ENCODE measurements at regions not wholly inside any gene's neighbourhood (a gene's known extent, or its start where the extent isn't known, plus 50 kb on each side); places are given as distances from the start of the nearest gene placed in this dataset.

DNA sequence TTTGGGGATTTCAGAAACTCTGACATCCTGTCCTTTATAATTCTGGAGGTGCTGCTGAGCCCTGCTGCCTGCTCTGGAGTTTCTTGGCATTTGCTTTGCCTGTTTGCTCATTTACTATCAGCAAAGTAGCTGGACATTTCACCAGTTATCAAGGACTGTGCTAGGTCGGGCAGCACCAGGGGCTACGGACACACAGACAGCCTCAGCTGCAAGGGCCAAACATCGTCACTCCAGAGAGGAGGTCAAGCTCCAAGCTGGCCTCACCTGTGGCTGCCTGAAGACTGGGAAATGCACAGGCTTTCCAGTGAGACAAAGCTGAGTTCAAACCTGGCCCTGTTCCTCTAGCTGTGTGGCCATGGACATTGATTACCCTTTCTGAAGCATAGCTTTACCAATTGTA, 143.7 kb downstream of the LRIG2 start:
- in situ Hi-C loops (cut with HindIII; ENCODE audit: low pct_unique_long_range_greater_than_20kb, low sequenced_read_pairs), result no loop called here
- no peak for DNase-seq (ENCODE audit: low read depth)

DNA sequence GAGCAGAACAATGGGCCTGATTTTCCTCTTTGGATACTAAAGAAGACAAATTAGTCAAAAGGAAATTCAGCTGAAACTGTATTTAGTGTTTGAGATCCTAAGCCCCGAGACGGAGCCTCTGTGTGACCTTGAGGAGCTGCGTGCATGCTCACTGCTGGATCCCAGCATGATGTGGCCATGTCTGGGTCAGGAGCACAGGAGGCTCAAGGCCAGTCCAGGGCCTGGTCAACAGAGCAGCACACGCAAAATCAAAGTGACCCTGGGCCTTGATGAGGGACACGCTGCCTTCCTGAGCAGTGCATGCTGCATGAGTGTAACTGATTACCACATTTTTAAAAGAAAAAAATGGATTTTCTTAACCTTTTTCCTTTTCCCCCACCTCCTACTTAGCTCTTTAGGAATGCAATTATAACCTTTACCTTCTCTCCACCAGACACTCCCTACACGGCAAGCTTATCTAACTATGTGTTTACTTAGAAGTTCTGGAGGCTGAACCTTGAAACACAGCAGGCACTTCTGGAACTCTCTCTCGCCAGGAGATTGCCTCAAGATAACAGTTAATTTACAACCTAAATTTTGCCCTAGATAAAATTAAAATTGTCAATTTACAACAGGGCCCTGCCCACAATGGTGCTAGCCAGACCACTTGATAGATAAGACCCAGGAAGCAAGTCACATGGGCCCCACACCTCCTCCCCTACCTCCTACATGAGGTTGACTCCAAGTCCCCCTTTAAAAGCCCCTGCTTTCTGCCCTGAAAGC, 144.6 kb downstream of the LRIG2 start:
- no peak for DNase-seq (ENCODE audit: low read depth)
- in situ Hi-C loops (cut with HindIII; ENCODE audit: low pct_unique_long_range_greater_than_20kb, low sequenced_read_pairs), result no loop called here

GRCh38 chr1:113219377-113219776, 146.4 kb downstream of the LRIG2 start:
- in situ Hi-C loops (cut with HindIII; ENCODE audit: low pct_unique_long_range_greater_than_20kb, low sequenced_read_pairs), result no loop called here
- no peak for DNase-seq (ENCODE audit: low read depth)

DNA sequence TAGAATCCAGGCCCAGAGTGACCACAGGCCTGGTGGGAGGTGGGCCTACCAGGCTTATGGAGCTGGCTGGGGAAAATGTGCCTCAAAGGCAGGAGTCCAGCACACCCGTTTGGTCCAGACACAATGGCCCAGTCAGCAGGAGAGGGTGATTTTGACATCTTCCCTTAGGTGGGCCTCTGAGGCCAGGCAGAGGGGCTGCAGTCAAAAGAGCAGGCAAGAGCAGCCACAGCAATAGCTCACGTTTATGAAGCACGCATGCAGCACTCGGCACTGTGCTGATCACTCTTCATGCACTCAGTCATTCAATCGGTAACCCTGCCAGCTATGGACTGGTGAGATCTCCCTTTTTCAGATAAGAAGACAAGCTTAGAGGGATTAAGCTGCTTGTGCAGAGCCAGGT, 146.8 kb downstream of the LRIG2 start:
- in situ Hi-C loops (cut with HindIII; ENCODE audit: low pct_unique_long_range_greater_than_20kb, low sequenced_read_pairs), result no loop called here
- DNase-seq (ENCODE audit: low read depth), result no peak

- no peak for DNase-seq (ENCODE audit: low read depth)
- in situ Hi-C loops (cut with HindIII; ENCODE audit: low pct_unique_long_range_greater_than_20kb, low sequenced_read_pairs), result no loop called here
Measured at GRCh38 chr1:113223040-113223439, 150.0 kb downstream of the LRIG2 start.

DNA sequence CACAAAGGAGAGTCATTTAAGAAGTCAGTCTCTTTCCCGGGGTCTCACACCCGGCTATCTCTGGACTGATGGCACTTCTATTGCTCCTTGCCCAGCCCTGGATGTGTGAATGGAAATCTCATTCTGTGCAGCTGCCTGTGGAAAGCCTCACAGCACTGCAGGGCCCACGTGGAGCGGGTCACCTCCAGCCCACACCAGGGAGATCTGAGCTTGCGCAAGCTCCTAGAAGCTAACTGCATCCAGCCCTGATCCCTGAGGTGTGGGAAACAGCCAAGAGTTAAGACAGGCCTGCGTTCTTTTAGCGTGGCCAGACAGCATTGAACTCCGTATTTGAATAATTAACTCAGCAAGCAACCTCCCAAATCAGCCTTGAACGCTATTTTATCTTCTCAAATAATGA, 150.5 kb downstream of the LRIG2 start:
- in situ Hi-C loops (cut with HindIII; ENCODE audit: low pct_unique_long_range_greater_than_20kb, low sequenced_read_pairs), result no loop called here
- no peak for DNase-seq (ENCODE audit: low read depth)

GRCh38 chr1:113226148-113226547, 153.2 kb downstream of the LRIG2 start:
- DNase-seq (ENCODE audit: low read depth), result no peak
- in situ Hi-C loops (cut with HindIII; ENCODE audit: low pct_unique_long_range_greater_than_20kb, low sequenced_read_pairs), result no loop called here

GRCh38 chr1:113231866-113232265, 158.4 kb upstream of the MAGI3 start:
- no peak for DNase-seq (ENCODE audit: low read depth)
- in situ Hi-C loops (cut with HindIII; ENCODE audit: low pct_unique_long_range_greater_than_20kb, low sequenced_read_pairs), result no loop called here

- in situ Hi-C loops (cut with HindIII; ENCODE audit: low pct_unique_long_range_greater_than_20kb, low sequenced_read_pairs), result no loop called here
- no peak for DNase-seq (ENCODE audit: low read depth)
Measured at GRCh38 chr1:113233441-113233840, 156.9 kb upstream of the MAGI3 start.

- in situ Hi-C loops (cut with HindIII; ENCODE audit: low pct_unique_long_range_greater_than_20kb, low sequenced_read_pairs), result no loop called here
- DNase-seq (ENCODE audit: low read depth), result no peak
Measured at GRCh38 chr1:113241237-113241636, 149.1 kb upstream of the MAGI3 start.

DNA sequence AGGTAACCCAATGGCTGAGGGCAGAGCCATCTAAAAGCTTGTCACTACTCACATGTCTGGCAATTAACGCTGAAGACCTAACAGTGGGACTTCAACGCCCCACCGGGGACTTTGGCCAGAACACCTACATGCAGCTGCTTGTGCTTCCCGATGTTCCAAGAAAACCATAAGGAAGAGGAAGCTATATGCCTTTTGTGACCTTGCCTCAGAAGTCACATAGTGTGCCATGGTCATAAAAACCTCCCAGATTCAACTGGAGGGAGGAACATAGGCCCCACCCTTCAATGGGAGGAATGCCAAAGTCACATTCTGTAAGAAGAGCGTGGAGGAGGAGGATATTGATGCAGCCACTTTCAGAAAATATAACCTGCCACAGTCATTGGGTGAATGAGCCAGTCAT, 147.8 kb upstream of the MAGI3 start:
- DNase-seq (ENCODE audit: low read depth), result no peak
- in situ Hi-C loops (cut with HindIII; ENCODE audit: low pct_unique_long_range_greater_than_20kb, low sequenced_read_pairs), result no loop called here

- DNase-seq (ENCODE audit: low read depth), result no peak
- in situ Hi-C loops (cut with HindIII; ENCODE audit: low pct_unique_long_range_greater_than_20kb, low sequenced_read_pairs), result no loop called here
Measured at GRCh38 chr1:113243529-113243928, 146.8 kb upstream of the MAGI3 start.

GRCh38 chr1:113244112-113244820, 146.0 kb upstream of the MAGI3 start:
- no peak for DNase-seq (ENCODE audit: low read depth)
- in situ Hi-C loops (cut with HindIII; ENCODE audit: low pct_unique_long_range_greater_than_20kb, low sequenced_read_pairs), result no loop called here

- in situ Hi-C loops (cut with HindIII; ENCODE audit: low pct_unique_long_range_greater_than_20kb, low sequenced_read_pairs), result no loop called here
- no peak for DNase-seq (ENCODE audit: low read depth)
Measured at GRCh38 chr1:113245252-113245651, 145.1 kb upstream of the MAGI3 start.

DNA sequence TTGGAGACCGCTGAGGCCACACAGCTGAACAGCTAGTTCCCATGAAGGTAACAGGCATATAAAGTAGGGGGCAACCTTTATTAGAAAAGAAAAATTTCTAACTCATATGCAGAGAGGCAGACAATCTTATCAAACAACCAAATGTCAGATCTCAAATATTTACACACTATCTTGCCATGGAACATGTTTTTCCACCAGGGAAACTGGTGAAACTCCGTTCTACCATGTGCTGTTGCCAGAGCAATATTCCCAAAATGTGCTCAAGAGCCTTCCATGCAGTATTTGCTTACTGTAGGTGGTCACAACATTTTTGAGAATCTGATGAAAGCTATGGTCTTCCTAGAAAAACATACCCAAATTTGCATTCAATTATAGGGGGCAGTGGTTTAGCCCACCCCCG, 143.4 kb upstream of the MAGI3 start:
- in situ Hi-C loops (cut with HindIII; ENCODE audit: low pct_unique_long_range_greater_than_20kb, low sequenced_read_pairs), result no loop called here
- DNase-seq (ENCODE audit: low read depth), result no peak

DNA sequence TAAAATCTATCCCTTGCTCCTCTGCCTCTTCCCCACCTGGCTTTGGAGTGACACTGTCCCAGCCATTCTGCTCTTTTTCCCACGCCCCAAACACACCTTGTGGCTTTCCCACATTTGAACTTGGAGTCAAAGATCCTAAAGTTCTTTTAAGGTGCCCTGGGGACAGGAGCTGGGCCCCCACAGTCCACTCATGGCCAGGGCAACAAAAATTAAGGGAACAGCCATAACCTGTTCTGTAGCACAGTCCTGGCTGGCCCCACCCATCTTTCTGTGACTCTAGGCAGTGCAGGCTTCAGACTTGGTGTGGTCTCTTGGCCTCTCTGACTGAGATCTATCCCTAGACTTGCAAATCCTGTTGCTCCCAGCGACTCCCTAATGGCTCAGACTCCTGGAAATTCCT, 143.0 kb upstream of the MAGI3 start:
- in situ Hi-C loops (cut with HindIII; ENCODE audit: low pct_unique_long_range_greater_than_20kb, low sequenced_read_pairs), result no loop called here
- DNase-seq (ENCODE audit: low read depth), result no peak

DNA sequence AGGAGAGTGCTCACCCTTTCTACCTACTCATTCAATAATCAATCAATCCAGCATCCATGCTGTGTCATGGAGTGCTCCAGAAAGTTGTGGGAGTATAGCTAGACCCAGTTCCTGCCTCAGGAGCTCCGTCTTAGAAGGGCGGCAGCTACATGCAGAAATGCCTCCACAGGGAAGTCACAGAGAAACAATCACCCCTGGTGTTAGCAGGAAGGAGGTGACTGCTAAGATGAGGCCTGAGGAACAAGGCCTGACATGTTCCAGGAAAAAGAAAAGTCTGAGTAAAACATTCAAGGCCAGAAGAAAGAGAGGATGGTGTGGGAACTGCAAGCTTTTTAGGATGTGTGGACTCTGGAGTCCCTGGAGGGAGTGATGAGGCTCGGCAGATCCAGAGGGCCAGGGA, 142.5 kb upstream of the MAGI3 start:
- no peak for DNase-seq (ENCODE audit: low read depth)
- in situ Hi-C loops (cut with HindIII; ENCODE audit: low pct_unique_long_range_greater_than_20kb, low sequenced_read_pairs), result no loop called here

GRCh38 chr1:113248494-113248893, 141.8 kb upstream of the MAGI3 start:
- in situ Hi-C loops (cut with HindIII; ENCODE audit: low pct_unique_long_range_greater_than_20kb, low sequenced_read_pairs), result no loop called here

GRCh38 chr1:113250161-113250560, 140.2 kb upstream of the MAGI3 start:
- in situ Hi-C loops (cut with HindIII; ENCODE audit: low pct_unique_long_range_greater_than_20kb, low sequenced_read_pairs), result no loop called here
- DNase-seq (ENCODE audit: low read depth), result no peak

More at GRCh38 chr1:113248494-113248893, 141.8 kb upstream of the MAGI3 start:
- no peak for DNase-seq (ENCODE audit: low read depth)

DNA sequence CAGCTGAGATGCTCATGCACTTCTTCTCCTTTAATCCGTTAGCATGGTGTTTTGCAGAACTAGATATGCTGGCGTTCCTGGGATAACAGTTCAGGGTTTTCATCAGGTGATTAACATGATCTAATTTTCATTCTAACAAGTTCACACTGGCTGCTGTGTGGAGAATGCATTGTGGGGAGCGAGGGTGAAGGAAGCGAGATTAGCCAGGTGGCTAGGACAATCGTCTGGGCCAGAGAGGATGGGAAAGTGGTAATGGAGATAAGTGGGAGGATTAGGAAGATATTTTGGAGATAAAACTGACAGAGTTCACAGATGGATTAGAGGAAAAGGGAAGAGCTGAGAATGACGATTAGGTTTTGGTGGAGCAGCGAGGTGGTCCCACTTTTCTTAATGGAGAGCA, 138.1 kb upstream of the MAGI3 start:
- in situ Hi-C loops (cut with HindIII; ENCODE audit: low pct_unique_long_range_greater_than_20kb, low sequenced_read_pairs), result no loop called here

More for the DNA sequence above, 138.1 kb upstream of the MAGI3 start:
- DNase-seq (ENCODE audit: low read depth), result no peak

Measured in Caki2 (cell line).